NOMO-1 treated with dmso at 0.1 percent for 144 hours (cell line): ENCODE measurements at regions not wholly inside any gene's neighbourhood (a gene's known extent, or its start where the extent isn't known, plus 50 kb on each side); places are given as distances from the start of the nearest gene placed in this dataset.
"Not testable (repeated sequence)": the region's sequence is repeated elsewhere in the genome, so short reads cannot be mapped to it uniquely, and the experiment has no call there.

Experiments used
- DNase-seq: peaks from one replicate; lab custom pipeline; 2025; ENCODE audit not compliant: unreplicated experiment; lab: John Stamatoyannopoulos, UW

DNA sequence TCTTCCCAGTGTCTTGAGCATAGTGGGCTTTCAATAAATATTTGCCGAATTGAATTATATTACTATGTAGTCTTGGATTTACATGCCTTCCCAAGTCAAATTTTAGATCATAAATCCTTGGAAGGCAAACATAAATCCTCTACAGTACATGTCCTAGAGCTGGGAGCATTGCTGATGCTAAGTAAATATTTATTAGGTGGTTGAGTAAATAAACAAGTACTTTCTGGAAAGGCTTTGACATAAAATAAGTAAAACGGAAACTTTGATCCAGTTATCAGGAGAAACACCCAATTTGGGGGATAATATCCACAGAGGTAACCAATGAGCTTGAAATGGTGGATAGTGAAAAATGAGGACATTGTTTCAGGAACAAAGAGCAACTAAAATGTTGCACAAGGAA, 162.8 kb upstream of the SVIL start:
- DNase-seq: no peak

- DNase-seq: no peak
Measured at GRCh38 chr10:29795850-29796249, 161.1 kb upstream of the SVIL start.

GRCh38 chr10:29794776-29795611, 160.2 kb upstream of the SVIL start:
- DNase-seq: no peak

- DNase-seq: no peak
Measured at GRCh38 chr10:29791773-29792172, 157.0 kb upstream of the SVIL start.

- no peak for DNase-seq
Measured at GRCh38 chr10:29790207-29790606, 155.4 kb upstream of the SVIL start.

DNA sequence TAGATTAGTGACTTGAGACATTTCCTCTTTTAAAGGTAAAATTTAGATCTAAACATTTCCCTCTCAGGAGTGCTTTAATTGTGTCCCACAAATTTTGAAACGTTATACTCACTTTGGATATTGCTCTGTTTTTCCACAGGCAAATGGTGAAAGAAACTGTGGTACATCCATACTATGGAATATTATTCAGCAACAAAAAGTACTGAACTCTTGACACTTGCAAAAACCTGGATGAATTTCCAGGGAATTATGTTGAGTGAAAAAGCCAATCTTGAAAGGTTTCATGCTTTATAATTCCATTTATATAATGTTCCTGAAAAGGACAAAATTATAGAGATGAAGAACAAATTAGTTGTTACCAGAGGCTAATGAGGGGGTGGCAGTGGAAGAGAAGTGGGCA, 153.3 kb upstream of the SVIL start:
- DNase-seq: no peak

DNA sequence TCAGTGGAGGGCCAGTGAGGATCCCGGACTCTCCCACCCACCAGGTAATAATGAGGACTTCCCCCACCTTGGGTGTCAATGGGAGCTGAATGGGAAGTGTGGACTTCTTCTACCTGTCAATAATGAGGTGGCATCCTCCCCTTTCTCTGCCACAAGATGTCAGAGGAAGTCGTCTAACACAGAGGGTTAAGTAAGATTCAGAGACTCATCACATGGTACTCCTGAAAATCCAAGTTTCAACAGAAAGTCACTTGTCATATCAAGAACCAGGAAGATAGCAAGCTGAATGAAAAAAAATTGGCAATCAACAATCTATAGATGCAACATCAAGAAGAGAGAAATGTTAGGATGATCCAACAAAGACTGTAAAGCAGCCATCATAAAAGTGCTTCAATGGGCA, 150.9 kb upstream of the SVIL start:
- no peak for DNase-seq

DNA sequence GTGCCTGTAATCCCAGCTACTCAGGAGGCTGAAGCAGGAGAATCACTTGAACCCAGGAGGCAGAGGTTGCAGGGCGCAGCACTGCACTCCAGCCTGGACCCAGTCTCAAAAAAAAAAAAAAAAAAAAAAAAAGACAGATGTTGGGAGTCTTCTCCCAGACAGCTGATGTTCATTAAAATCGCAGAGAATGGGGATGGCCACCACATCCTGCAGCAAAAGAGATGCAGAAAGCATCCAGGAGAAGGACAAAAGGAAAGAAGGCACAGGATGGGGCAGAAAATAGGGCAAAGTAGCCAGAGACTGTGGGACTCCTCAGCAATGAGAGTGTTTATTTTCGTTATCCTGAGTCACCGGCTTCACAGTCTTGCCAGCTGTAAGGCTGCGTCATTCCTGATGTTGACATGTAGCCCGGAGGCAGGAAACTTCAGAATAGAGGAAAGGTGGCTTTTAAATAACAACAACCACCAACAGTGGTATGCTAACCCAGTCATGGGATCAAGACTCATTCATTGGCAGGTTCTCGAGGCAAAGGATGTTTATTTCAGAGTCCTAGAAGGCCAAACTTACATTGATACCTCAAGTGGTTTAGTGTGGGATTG, 149.5 kb upstream of the SVIL start:
- no peak for DNase-seq

GRCh38 chr10:29783201-29783947, 148.6 kb upstream of the SVIL start:
- no peak for DNase-seq

DNA sequence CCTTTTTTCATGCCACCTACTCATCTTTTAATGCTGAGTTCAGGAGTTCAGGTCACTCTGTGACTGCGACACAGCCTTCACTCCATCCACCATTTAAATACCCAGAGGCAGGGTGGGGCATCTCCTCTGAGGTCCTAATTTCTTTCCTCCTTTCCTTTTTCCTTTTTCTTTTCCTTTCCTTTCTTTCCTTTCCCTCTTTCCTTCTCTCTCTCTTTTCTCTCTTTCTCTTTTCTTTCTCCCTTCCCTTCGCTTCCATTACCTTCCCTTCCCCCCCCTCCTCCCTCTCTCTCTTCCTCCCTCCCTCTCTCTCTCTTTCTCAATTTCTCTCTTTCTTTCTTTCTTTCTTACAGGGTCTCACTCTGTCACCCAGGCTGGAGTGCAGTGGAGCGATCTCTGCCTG, 145.9 kb upstream of the SVIL start:
- DNase-seq: no peak

- DNase-seq: no peak
Measured at GRCh38 chr10:29780096-29780495, 145.3 kb upstream of the SVIL start.

GRCh38 chr10:29776246-29776645, 141.5 kb upstream of the SVIL start:
- no peak for DNase-seq

GRCh38 chr10:29774475-29774874, 139.7 kb upstream of the SVIL start:
- DNase-seq: no peak

- DNase-seq: no peak
Measured at GRCh38 chr10:29773675-29774091, 138.9 kb upstream of the SVIL start.

- no peak for DNase-seq
Measured at GRCh38 chr10:29772403-29772802, 137.6 kb upstream of the SVIL start.

- no peak for DNase-seq
Measured at GRCh38 chr10:29771376-29771775, 136.6 kb upstream of the SVIL start.

- not testable (repeated sequence) for DNase-seq
Measured at GRCh38 chr10:29769277-29769676, 134.5 kb upstream of the SVIL start.

- DNase-seq: no peak
Measured at GRCh38 chr10:29767968-29768367, 133.2 kb upstream of the SVIL start.

GRCh38 chr10:29766753-29767152, 132.0 kb upstream of the SVIL start:
- DNase-seq: no peak

- DNase-seq: no peak
Measured at GRCh38 chr10:29765330-29765729, 130.6 kb upstream of the SVIL start.

DNA sequence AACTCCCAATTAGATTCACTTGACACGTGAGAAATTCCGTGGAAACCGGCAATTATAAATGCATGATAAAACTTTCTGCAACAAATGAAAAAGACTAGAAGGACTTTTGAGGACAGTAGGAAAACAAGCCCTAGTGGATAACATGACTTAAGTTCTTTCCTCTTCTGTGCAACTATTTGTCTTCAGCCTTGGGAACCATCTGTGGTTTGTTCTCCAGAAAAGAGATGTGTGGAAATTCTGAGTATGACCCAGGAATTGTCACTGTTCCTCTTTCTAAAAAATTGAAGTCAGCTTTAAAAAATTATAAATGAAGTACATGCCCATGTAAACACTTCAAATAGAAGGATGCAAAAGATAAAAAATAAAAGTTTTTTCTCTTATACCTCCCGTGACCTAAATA, 128.6 kb upstream of the SVIL start:
- DNase-seq: no peak

DNA sequence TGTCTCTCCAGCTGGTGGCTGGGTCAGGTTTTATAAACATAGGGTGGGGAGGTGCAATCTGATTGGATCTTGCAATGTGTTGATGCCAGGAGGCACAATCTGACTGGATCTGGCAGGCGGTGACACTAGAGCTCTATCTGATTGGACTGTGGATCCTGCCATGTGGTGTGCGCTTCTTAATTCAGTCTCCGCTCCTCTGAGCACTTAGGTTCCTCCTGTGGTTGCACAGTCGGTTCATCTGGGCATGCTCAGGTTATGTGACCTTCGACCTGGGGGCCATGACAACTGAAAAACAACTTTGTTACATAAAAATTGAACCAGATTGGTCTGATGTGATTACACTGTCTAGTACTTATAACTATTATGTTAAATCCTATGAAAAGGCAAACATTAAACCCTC, 127.1 kb upstream of the SVIL start:
- no peak for DNase-seq
